GM23338 (cell line): ENCODE measurements at regions not wholly inside any gene's neighbourhood (a gene's known extent, or its start where the extent isn't known, plus 50 kb on each side); places are given as distances from the start of the nearest gene placed in this dataset.

Experiments
- CTCF ChIP-seq, 2 experiments: fragments of 200-600 bp in 1 of 2; sonication (generic) in 1 of 2; conservative IDR thresholded peaks; 2 replicates each; pipeline versions ENCODE4 v1.5.1 to v1.6.1; 2016 to 2017; ENCODE audit warnings: antibody characterized with exemption in 2 of 2, low read depth in 2 of 2, mild to moderate bottlenecking in 2 of 2, moderate library complexity in 1 of 2
- POLR2AphosphoS5 ChIP-seq: IDR thresholded peaks from 2 replicates; pipeline ENCODE4 v1.6.1; 2016; ENCODE audit warnings: antibody characterized with exemption, low read depth
- REST ChIP-seq: IDR thresholded peaks from one replicate; pipeline ENCODE4 v1.6.1; 2018; ENCODE audit warnings: antibody characterized with exemption; ENCODE audit not compliant: unreplicated experiment

GRCh38 chr12:85568395-85569103 is 267.7 kb downstream of the RASSF9 start:
- no peak for TF ChIP-seq REST
- no peak for TF ChIP-seq CTCF (conservative IDR thresholded peaks at IDR 0.05; ENCODE audit: low read depth in 2 of 2)
- no peak for TF ChIP-seq POLR2AphosphoS5
